Left lung (tissue), 4 donors: ENCODE measurements at regions not wholly inside any gene's neighbourhood (a gene's known extent, or its start where the extent isn't known, plus 50 kb on each side); places are given as distances from the start of the nearest gene placed in this dataset.

ENCODE experiments used
- ATAC-seq: fragments of 200-7000 bp; cut with Tn5 transposase; one replicate; pipeline ENCODE4 v1.9.1; 2020; ENCODE audit warnings: moderate library complexity
- DNase-seq, 4 donors: peaks; one replicate each; pipeline ENCODE4 v3.0.0-alpha.2; 2013 to 2020
- H3K27ac ChIP-seq, 2 donors: fragments of 200-600 bp; sonication (generic) in 1 of 2; one replicate each; pipeline versions ENCODE4 v1.5.0 to v1.8.0; 2020 to 2021
- H3K27me3 ChIP-seq, 2 donors: fragments of 200-600 bp; sonication (generic) in 1 of 2; one replicate each; pipeline versions ENCODE4 v1.5.0 to v1.8.0; 2020 to 2021
- H3K36me3 ChIP-seq, 2 donors: fragments of 200-600 bp; sonication (generic) in 1 of 2; one replicate each; pipeline versions ENCODE4 v1.5.0 to v1.8.0; 2020 to 2021
- H3K4me1 ChIP-seq, 2 donors: fragments of 200-600 bp; one replicate each; pipeline ENCODE4 v1.8.0; 2021
- H3K4me3 ChIP-seq, 2 donors: fragments of 200-600 bp; sonication (generic) in 1 of 2; one replicate each; pipeline versions ENCODE4 v1.5.0 to v1.8.0; 2020 to 2021; ENCODE audit warnings: mild to moderate bottlenecking in 1 of 2
- H3K9me3 ChIP-seq, 2 donors: fragments of 200-600 bp; sonication (generic) in 1 of 2; one replicate each; pipeline versions ENCODE4 v1.5.0 to v1.8.0; 2020 to 2021
- intact Hi-C, 2 donors: fragments of 100-400 bp; cut with DNase I; formaldehyde crosslinking; loops; one replicate each; pipeline versions ENCODE4 v1.11.2 to v1.14.2; 2022
- TF ChIP-seq, protein P1 (sequence below), 2 donors: fragments of 200-600 bp; sonication (generic) in 1 of 2; IDR thresholded peaks; one replicate each; pipeline versions ENCODE4 v1.5.0 to v1.8.0; 2021; ENCODE audit warnings: antibody characterized with exemption in 2 of 2
- donor health status: DM: no; HTN: yes; CAD: no.
- donor health status: DM: no; HTN: no; CAD: no.

DNA sequence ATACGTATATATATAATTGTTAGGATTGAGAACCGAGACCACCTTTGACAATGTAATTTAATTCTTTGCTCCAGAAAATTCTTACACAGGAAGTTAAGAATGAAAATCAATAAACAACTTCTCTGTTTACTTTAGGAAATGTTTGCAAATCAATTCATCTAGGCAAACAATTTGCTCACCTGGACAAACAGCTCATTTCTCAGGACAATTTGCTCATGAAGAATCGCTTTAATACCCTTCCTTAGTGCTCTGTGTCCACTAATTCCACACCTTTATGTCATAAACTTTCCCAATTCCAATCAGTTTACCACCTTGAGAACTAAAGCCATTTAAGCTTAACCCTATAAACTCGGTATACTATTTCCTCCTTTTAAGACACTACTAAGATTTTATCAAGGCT, 292.2 kb downstream of the BCHE start:
- Histone ChIP-seq H3K4me3 (no peak overlapping the region), H3K27ac (no peak overlapping the region), H3K27me3 (no peaks in the 10 kb centered on the region), H3K9me3 (no peaks in the 10 kb centered on the region), H3K4me1 (no peaks in the 10 kb centered on the region), H3K36me3 (no peaks in the 10 kb centered on the region)
- DNase-seq = no peak
- TF ChIP-seq, protein P1, sequence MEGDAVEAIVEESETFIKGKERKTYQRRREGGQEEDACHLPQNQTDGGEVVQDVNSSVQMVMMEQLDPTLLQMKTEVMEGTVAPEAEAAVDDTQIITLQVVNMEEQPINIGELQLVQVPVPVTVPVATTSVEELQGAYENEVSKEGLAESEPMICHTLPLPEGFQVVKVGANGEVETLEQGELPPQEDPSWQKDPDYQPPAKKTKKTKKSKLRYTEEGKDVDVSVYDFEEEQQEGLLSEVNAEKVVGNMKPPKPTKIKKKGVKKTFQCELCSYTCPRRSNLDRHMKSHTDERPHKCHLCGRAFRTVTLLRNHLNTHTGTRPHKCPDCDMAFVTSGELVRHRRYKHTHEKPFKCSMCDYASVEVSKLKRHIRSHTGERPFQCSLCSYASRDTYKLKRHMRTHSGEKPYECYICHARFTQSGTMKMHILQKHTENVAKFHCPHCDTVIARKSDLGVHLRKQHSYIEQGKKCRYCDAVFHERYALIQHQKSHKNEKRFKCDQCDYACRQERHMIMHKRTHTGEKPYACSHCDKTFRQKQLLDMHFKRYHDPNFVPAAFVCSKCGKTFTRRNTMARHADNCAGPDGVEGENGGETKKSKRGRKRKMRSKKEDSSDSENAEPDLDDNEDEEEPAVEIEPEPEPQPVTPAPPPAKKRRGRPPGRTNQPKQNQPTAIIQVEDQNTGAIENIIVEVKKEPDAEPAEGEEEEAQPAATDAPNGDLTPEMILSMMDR (IDR thresholded peaks at IDR 0.05) = no peak
- intact Hi-C loops = no loop called here
- ATAC-seq = no peak

DNA sequence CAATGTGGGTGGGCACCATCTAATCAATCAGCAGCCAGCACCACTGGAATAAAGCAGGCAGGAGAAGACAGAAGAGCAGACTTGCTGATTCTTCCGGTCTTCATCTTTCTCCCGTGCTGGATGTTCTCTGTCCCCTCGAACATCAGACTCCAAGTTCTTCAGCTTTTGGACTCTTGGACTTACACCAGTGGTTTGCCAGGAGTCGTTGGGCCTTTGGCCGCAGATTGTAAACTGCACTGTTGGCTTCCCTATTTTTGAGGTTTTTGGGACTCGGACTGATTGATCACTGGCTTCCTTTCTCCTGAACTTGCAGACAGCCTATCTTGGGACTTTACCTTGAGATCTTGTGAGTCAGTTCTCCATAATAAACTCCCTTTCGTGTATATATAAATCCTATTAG, 292.8 kb downstream of the BCHE start:
- H3K9me3 ChIP-seq = no peaks in the 10 kb centered on the region
- no peaks in the 10 kb centered on the region for H3K36me3 ChIP-seq
- DNase-seq (no peak), ATAC-seq (no peak)
- H3K4me3 ChIP-seq = no peak overlapping the region
- H3K4me1 ChIP-seq = no peaks in the 10 kb centered on the region
- H3K27ac ChIP-seq = no peak overlapping the region
- TF ChIP-seq, protein P1 (IDR thresholded peaks at IDR 0.05) = no peak
- no peaks in the 10 kb centered on the region for H3K27me3 ChIP-seq
- intact Hi-C loops = no loop called here

DNA sequence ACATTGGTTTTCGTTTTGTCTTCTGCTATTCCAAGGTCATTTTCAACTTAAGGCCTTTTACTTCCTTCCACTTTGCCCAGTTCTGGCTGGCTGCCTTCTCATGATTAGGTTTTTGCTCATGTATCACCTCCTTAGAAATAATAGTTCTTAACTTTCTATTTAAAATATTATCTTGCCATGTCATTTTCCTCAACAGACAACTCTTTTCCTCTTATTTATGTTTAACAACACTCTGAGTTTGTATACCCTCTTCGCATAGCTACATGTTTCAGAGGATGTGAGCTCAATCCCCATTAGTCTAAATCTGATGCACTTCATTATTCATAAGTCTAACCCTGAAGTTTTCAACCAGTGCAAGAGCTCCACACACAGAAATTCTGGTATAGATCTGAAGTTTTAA, 299.1 kb downstream of the BCHE start:
- Histone ChIP-seq H3K36me3 (no peaks in the 10 kb centered on the region), H3K4me3 (no peak overlapping the region), H3K4me1 (no peaks in the 10 kb centered on the region), H3K9me3 (no peaks in the 10 kb centered on the region), H3K27ac (no peak overlapping the region), H3K27me3 (no peaks in the 10 kb centered on the region)
- no peak for DNase-seq
- TF ChIP-seq, protein P1 (IDR thresholded peaks at IDR 0.05) = no peak
- no peak for ATAC-seq
- intact Hi-C loops = no loop called here

DNA sequence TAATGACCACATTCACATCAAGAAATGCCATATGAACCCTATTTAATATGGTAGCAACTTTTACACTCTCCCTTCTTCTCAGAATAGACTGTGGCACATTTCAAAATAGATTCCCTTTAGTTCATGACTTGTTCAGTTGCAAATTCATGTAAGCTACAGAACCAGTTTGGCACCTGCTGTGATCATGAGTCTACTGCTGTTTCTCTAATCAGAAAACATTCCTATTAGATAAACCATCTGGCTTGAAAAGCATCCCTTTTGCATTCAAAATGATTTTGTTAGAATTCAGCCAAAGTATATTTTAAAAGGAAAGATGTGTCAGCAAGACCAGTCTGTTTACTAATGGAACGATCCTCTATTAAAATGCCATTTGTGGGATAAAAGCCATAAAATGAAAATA, 304.4 kb downstream of the BCHE start:
- no peak for DNase-seq
- Histone ChIP-seq H3K4me3 (no peak overlapping the region), H3K36me3 (no peaks in the 10 kb centered on the region), H3K4me1 (no peaks in the 10 kb centered on the region), H3K27ac (no peak overlapping the region), H3K27me3 (no peaks in the 10 kb centered on the region), H3K9me3 (no peaks in the 10 kb centered on the region)
- intact Hi-C loops = no loop called here
- no peak for ATAC-seq
- TF ChIP-seq, protein P1 (IDR thresholded peaks at IDR 0.05) = no peak

DNA sequence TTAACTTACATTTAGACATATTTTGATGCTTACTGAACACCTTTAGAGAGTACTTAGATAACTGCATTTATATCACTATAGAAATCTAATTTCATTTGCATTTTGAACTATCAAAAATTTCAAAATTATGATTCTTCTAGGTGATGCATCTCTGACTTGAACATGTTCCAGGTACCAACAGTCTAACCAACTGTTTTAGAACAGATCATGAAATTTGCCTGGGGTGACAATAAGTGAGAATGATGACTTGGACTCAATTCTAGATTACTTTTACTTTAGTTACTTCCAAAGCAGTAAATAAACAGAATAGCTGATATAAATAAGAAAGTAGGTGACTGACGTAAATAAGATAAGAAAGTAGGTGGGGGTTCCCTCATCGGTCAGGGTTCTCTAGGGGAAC, 307.8 kb downstream of the BCHE start:
- Histone ChIP-seq H3K36me3 (no peaks in the 10 kb centered on the region), H3K27me3 (no peaks in the 10 kb centered on the region), H3K27ac (no peak overlapping the region), H3K4me3 (no peak overlapping the region), H3K9me3 (no peaks in the 10 kb centered on the region), H3K4me1 (no peaks in the 10 kb centered on the region)
- TF ChIP-seq, protein P1 (IDR thresholded peaks at IDR 0.05) = no peak
- intact Hi-C loops = no loop called here
- DNase-seq (no peak), ATAC-seq (no peak)
